ENCODE measurements at regions not wholly inside any gene's neighbourhood (a gene's known extent, or its start where the extent isn't known, plus 50 kb on each side); places are given as distances from the start of the nearest gene placed in this dataset.
"Not testable (repeated sequence)": the region's sequence is repeated elsewhere in the genome, so short reads cannot be mapped to it uniquely, and the experiment has no call there.

GRCh38 chr18:79591032-79591308 is 88.6 kb upstream of the CTDP1 start:
- Histone ChIP-seq H3K27ac (ENCODE audit: low read depth, low read length, poor library complexity, severe bottlenecking) (no peak overlapping the region), H3K9me3 (ENCODE audit: low read depth, low read length, poor library complexity, severe bottlenecking) (peaks cover 4% of the 10 kb centered on the region), H3K4me3 (ENCODE audit: low read depth, low read length, poor library complexity, severe bottlenecking) (no peak overlapping the region), H3K27me3 (replicated peaks; ENCODE audit: insufficient read depth, low read depth, low read length, poor library complexity) (peaks cover 30% of the 10 kb centered on the region), H3K36me3 (ENCODE audit: insufficient read depth, low read length, poor library complexity, severe bottlenecking) (no peaks in the 10 kb centered on the region), H3K4me1 (ENCODE audit: insufficient read depth, low read length, poor library complexity, severe bottlenecking) (no peaks in the 10 kb centered on the region)
- ChIA-PET CTCF (no interaction called here), POLR2A (ENCODE audit: low non-redundant PET) (no interaction called here)
- TF ChIP-seq EZH2 (IDR thresholded peaks at IDR 0.05; ENCODE audit: borderline replicate concordance, low read depth, low read length, poor library complexity, severe bottlenecking) (no peak), CTCF (conservative IDR thresholded peaks at IDR 0.05; ENCODE audit: low read depth, low read length) (no peak)
- BruUV-seq (replicated peaks) = no TSS peak
- no peak for DNase-seq (ENCODE audit: low spot score)
- intact Hi-C loops (cut with micrococcal nuclease; ENCODE audit: unreplicated experiment) = no loop called here

- CTCF ChIA-PET = not testable (repeated sequence)
Observed at GRCh38 chr18:79592684-79593083, 86.9 kb upstream of the CTDP1 start.

GRCh38 chr18:79595876-79596374 is 83.7 kb upstream of the CTDP1 start:
- POLR2A ChIA-PET (ENCODE audit: low non-redundant PET) = no interaction called here
- Histone ChIP-seq H3K36me3 (ENCODE audit: insufficient read depth, low read length, poor library complexity, severe bottlenecking) (no peaks in the 10 kb centered on the region), H3K4me1 (ENCODE audit: insufficient read depth, low read length, poor library complexity, severe bottlenecking) (no peaks in the 10 kb centered on the region), H3K27ac (ENCODE audit: low read depth, low read length, poor library complexity, severe bottlenecking) (no peak overlapping the region), H3K27me3 (replicated peaks; ENCODE audit: insufficient read depth, low read depth, low read length, poor library complexity) (peaks cover 41% of the 10 kb centered on the region), H3K9me3 (ENCODE audit: low read depth, low read length, poor library complexity, severe bottlenecking) (peaks cover 4% of the 10 kb centered on the region), H3K4me3 (ENCODE audit: low read depth, low read length, poor library complexity, severe bottlenecking) (no peak overlapping the region)
- no peak for TF ChIP-seq CTCF (conservative IDR thresholded peaks at IDR 0.05; ENCODE audit: low read depth, low read length)
- TF ChIP-seq EZH2 (IDR thresholded peaks at IDR 0.05; ENCODE audit: borderline replicate concordance, low read depth, low read length, poor library complexity, severe bottlenecking) = no peak
- no TSS peak for BruUV-seq (replicated peaks)
- CTCF ChIA-PET = no interaction called here
- no peak for DNase-seq (ENCODE audit: low spot score)
- intact Hi-C loops (cut with micrococcal nuclease; ENCODE audit: unreplicated experiment) = no loop called here

More at GRCh38 chr18:79592684-79593083, 86.9 kb upstream of the CTDP1 start:
- DNase-seq (ENCODE audit: low spot score); POLR2A ChIA-PET (ENCODE audit: low non-redundant PET); BruUV-seq (replicated peaks); intact Hi-C loops (cut with micrococcal nuclease; ENCODE audit: unreplicated experiment); H3K36me3 ChIP-seq (ENCODE audit: insufficient read depth, low read length, poor library complexity, severe bottlenecking); H3K4me1 ChIP-seq (ENCODE audit: insufficient read depth, low read length, poor library complexity, severe bottlenecking); H3K4me3 ChIP-seq (ENCODE audit: low read depth, low read length, poor library complexity, severe bottlenecking); H3K27ac ChIP-seq (ENCODE audit: low read depth, low read length, poor library complexity, severe bottlenecking); H3K9me3 ChIP-seq (ENCODE audit: low read depth, low read length, poor library complexity, severe bottlenecking): not testable (repeated sequence)
- peaks cover 41% of the 10 kb centered on the region for H3K27me3 ChIP-seq (replicated peaks; ENCODE audit: insufficient read depth, low read depth, low read length, poor library complexity)

GRCh38 chr18:79596446-79597175 is 83.0 kb upstream of the CTDP1 start:
- POLR2A ChIA-PET (ENCODE audit: low non-redundant PET) = no interaction called here
- Histone ChIP-seq H3K9me3 (ENCODE audit: low read depth, low read length, poor library complexity, severe bottlenecking) (peaks cover 4% of the 10 kb centered on the region), H3K36me3 (ENCODE audit: insufficient read depth, low read length, poor library complexity, severe bottlenecking) (no peaks in the 10 kb centered on the region), H3K27ac (ENCODE audit: low read depth, low read length, poor library complexity, severe bottlenecking) (no peak overlapping the region), H3K4me1 (ENCODE audit: insufficient read depth, low read length, poor library complexity, severe bottlenecking) (no peaks in the 10 kb centered on the region), H3K27me3 (replicated peaks; ENCODE audit: insufficient read depth, low read depth, low read length, poor library complexity) (peaks cover 41% of the 10 kb centered on the region), H3K4me3 (ENCODE audit: low read depth, low read length, poor library complexity, severe bottlenecking) (no peak overlapping the region)
- intact Hi-C loops (cut with micrococcal nuclease; ENCODE audit: unreplicated experiment) = no loop called here
- BruUV-seq (replicated peaks) = no TSS peak
- CTCF ChIA-PET = no interaction called here
- no peak for DNase-seq (ENCODE audit: low spot score)
- TF ChIP-seq EZH2 (IDR thresholded peaks at IDR 0.05; ENCODE audit: borderline replicate concordance, low read depth, low read length, poor library complexity, severe bottlenecking) = no peak
- no peak for TF ChIP-seq CTCF (conservative IDR thresholded peaks at IDR 0.05; ENCODE audit: low read depth, low read length)
